HepG2 (cell line): ENCODE measurements at regions not wholly inside any gene's neighbourhood (a gene's known extent, or its start where the extent isn't known, plus 50 kb on each side); places are given as distances from the start of the nearest gene placed in this dataset.

Experiments used
- ATAC-seq: fragments of 200-7000 bp; cut with Tn5 transposase; 3 replicates; pipeline ENCODE4 v1.9.1; 2020; ENCODE audit warnings: mild to moderate bottlenecking, moderate library complexity
- BruUV-seq: library from RNA; stranded (reverse); fragments of 400-500 nt; replicated peaks from 2 replicates; lab custom pipeline; 2021; lab: Mats Ljungman, UMichigan
- CTCF ChIA-PET: fragments of 300-600 bp; formaldehyde crosslinking; extraction: SDS; loops from one replicate; lab custom pipeline; 2021; ENCODE audit warnings: low total read pairs, inconsistent platforms, low intra/inter-chr PET ratio; lab: Yijun Ruan, JAX
- POLR2A ChIA-PET: fragments of 350-600 bp; sonication (Branson Sonifier 250); formaldehyde crosslinking; loops from one replicate; lab custom pipeline; 2020; ENCODE audit warnings: antibody characterized with exemption, inconsistent platforms; lab: Yijun Ruan, JAX
- DNase-seq: peaks from one replicate; pipeline ENCODE4 v3.0.0-alpha.2; 2015; ENCODE audit warnings: low spot score
- FAIRE-seq: peaks from 3 replicates; lab custom pipeline; 2011; peaks lifted over from hg19 to GRCh38; lab: Jason Lieb, UNC
- H2AFZ ChIP-seq: one replicate; pipeline ENCODE4 v1.6.1; 2011; ENCODE audit warnings: low read length, inconsistent platforms
- H3K27ac ChIP-seq: fragments of 300-600 bp; 3 replicates; pipeline ENCODE4 v1.8.0; 2011; ENCODE audit warnings: mixed run types, mild to moderate bottlenecking, mixed read lengths, low read length, inconsistent platforms; ENCODE audit not compliant: insufficient read depth; ENCODE audit errors: extremely low read length
- H3K27me3 ChIP-seq, 2 experiments: fragments of 200-600 bp in 1 of 2; 2 replicates in 1 of 2; 3 replicates in 1 of 2; pipeline versions ENCODE4 v1.6.0 to v1.8.0; 2011; ENCODE audit warnings: low read length in 2 of 2, mild to moderate bottlenecking in 2 of 2, moderate library complexity in 2 of 2, inconsistent platforms in 1 of 2; ENCODE audit not compliant: insufficient read depth in 2 of 2, control insufficient read depth in 1 of 2
- H3K36me3 ChIP-seq, 2 experiments: fragments of 200-600 bp in 1 of 2; replicated peaks in 1 of 2; 2 replicates in 1 of 2; 3 replicates in 1 of 2; pipeline versions ENCODE4 v1.5.1 to v1.8.0; 2011; ENCODE audit warnings: low read length in 2 of 2, inconsistent platforms in 1 of 2; ENCODE audit not compliant: insufficient read depth in 2 of 2, control insufficient read depth in 1 of 2
- H3K4me1 ChIP-seq: 2 replicates; pipeline ENCODE4 v1.5.1; 2012; ENCODE audit warnings: low read length, inconsistent platforms; ENCODE audit not compliant: insufficient read depth
- H3K4me2 ChIP-seq: 2 replicates; pipeline ENCODE4 v1.6.0; 2011; ENCODE audit warnings: low read depth, low read length, inconsistent platforms
- H3K4me3 ChIP-seq, 3 experiments: fragments of 200-600 bp in 1 of 3; sonication (generic), shearing (Covaris generic) in 1 of 3; replicated peaks in 1 of 3; 2 replicates each; pipeline ENCODE4 v1.5.1; 2011 to 2016; ENCODE audit warnings: low read length in 3 of 3, inconsistent platforms in 2 of 3, low read depth in 2 of 3, mild to moderate bottlenecking in 2 of 3, control low read depth in 1 of 3, mixed read lengths in 1 of 3; ENCODE audit not compliant: insufficient read depth in 1 of 3
- H3K79me2 ChIP-seq: one replicate; pipeline ENCODE4 v1.6.1; 2011; ENCODE audit warnings: low read length, inconsistent platforms; ENCODE audit not compliant: insufficient read depth
- H3K9ac ChIP-seq: 2 replicates; pipeline ENCODE4 v1.6.0; 2011; ENCODE audit warnings: mild to moderate bottlenecking, low read depth, low read length, inconsistent platforms; ENCODE audit not compliant: insufficient read depth
- H3K9me3 ChIP-seq: 2 replicates; pipeline ENCODE4 v1.5.1; 2012; ENCODE audit warnings: mild to moderate bottlenecking, low read length
- H4K20me1 ChIP-seq: 2 replicates; pipeline ENCODE4 v1.6.0; 2011; ENCODE audit warnings: inconsistent platforms, mild to moderate bottlenecking, low read length, moderate library complexity; ENCODE audit not compliant: insufficient read depth
- ERF ChIP-seq: IDR thresholded peaks from 2 replicates; pipeline ENCODE4 v1.6.1; 2018; ENCODE audit warnings: missing biosample characterization, missing genetic modification reagents
- ETV6 ChIP-seq: sonication (generic); formaldehyde crosslinking; conservative IDR thresholded peaks from 2 replicates; pipeline ENCODE4 v1.4.0; 2020; ENCODE audit warnings: missing genetic modification reagents
- IKZF4 ChIP-seq: sonication (generic); formaldehyde crosslinking; IDR thresholded peaks from 2 replicates; pipeline ENCODE4 v1.5.1; 2020; ENCODE audit warnings: borderline replicate concordance, mild to moderate bottlenecking, low read depth, missing genetic modification reagents; ENCODE audit errors: not compliant biosample characterization
- NKX3-1 ChIP-seq: sonication (generic); formaldehyde crosslinking; IDR thresholded peaks from 2 replicates; pipeline ENCODE4 v1.5.0; 2020; ENCODE audit warnings: missing genetic modification reagents
- POLR2G ChIP-seq: fragments of 200-400 bp; formaldehyde crosslinking; IDR thresholded peaks from 2 replicates; pipeline ENCODE4 v1.6.1; 2018; ENCODE audit warnings: mild to moderate bottlenecking, low read depth, low read length, moderate library complexity
- ZNF530 ChIP-seq: sonication (generic); formaldehyde crosslinking; IDR thresholded peaks from 2 replicates; pipeline ENCODE4 v1.5.0; 2020; ENCODE audit warnings: low read depth, mild to moderate bottlenecking, missing genetic modification reagents
- ZNF670 ChIP-seq: sonication (generic); formaldehyde crosslinking; IDR thresholded peaks from 2 replicates; pipeline ENCODE4 v1.8.0; 2022; ENCODE audit warnings: mild to moderate bottlenecking, missing genetic modification reagents, borderline replicate concordance
- WGBS: methylation state at CpG from one replicate; pipeline ENCODE4 v1.1.6; 2017; ENCODE audit warnings: low lambda C conversion rate; 5-methylcytosine and 5-hydroxymethylcytosine counted together
- in situ Hi-C: cut with HindIII; loops from 2 replicates; pipeline ENCODE4 v1.10.0; 2017; ENCODE audit warnings: low pct_unique_long_range_greater_than_20kb; ENCODE audit not compliant: extremely low pct_ligation_motif_present
- intact Hi-C: fragments of 100-400 bp; cut with micrococcal nuclease; formaldehyde crosslinking; loops from one replicate; pipeline ENCODE4 v1.10.0; 2022; ENCODE audit not compliant: unreplicated experiment
- TF ChIP-seq, protein P1 (sequence below): IDR thresholded peaks from 2 replicates; pipeline ENCODE4 v1.6.1; 2016; ENCODE audit warnings: missing compliant biosample characterization, missing genetic modification reagents, borderline replicate concordance

DNA sequence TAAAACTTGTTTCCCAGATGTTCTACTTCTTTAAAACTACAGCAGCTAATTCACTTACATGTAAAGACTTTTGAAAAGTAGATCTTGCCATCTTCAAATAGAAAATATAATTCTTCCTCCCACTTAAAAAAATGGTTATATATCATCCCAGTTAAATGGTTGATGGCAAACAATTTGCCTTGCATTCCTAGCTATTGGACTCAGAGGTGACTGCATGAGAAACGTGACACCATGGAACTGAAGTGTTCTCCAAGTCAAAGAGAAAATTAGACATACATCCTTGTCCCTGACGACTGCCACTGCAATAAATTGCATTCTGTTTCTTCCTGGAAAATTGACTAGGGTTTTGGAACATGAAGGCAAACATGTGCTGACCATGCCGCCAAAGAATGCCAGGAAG, 95.0 kb upstream of the POM121L12 start (continued):
- no peak for TF ChIP-seq ZNF530 (CRISPR knock-in tag)
- TF ChIP-seq, all 625 proteins: peak for 0

DNA sequence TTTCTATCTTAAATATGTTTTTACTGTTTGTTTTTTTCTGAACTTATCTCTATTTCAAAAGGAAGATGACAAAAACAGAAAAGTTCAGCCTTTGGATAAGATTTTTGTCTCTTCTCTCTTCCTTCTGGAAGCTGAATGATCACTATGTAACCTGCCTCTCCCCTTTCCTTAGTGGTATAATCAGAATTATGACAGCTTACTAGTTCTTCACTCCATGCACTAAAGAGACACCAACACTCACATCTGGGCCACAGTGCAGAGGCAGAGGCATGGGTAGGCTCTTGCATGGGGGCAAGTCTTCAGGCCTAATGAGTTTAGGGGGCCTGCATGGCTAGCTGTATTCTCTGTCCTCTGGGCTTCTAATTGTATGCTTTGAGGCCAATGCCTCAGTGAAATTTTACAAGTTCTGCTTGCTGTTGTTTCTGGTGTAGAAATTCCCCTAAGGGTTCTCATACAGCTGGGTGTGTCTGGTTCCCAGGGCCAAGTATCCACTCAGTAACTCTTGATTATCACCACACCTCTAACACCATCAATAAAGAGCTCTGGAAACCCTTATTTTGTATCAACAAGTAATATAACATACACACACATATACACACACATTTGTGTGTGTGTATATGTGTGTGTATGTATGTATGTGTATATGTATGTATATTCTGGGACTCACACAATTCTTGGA, 96.8 kb upstream of the POM121L12 start:
- no peaks in the 10 kb centered on the region for H3K27me3 ChIP-seq
- no peak for TF ChIP-seq ETV6
- TF ChIP-seq, protein P1, sequence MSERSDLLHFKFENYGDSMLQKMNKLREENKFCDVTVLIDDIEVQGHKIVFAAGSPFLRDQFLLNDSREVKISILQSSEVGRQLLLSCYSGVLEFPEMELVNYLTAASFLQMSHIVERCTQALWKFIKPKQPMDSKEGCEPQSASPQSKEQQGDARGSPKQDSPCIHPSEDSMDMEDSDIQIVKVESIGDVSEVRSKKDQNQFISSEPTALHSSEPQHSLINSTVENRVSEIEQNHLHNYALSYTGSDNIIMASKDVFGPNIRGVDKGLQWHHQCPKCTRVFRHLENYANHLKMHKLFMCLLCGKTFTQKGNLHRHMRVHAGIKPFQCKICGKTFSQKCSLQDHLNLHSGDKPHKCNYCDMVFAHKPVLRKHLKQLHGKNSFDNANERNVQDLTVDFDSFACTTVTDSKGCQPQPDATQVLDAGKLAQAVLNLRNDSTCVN (CRISPR knock-in tag) = no peak
- TF ChIP-seq ZNF670 = no peak
- TF ChIP-seq POLR2G = no peak
- H2AFZ ChIP-seq = no peak overlapping the region
- ChIA-PET POLR2A (no interaction called here), CTCF (no interaction called here)
- no peak for DNase-seq
- ATAC-seq = no peak
- FAIRE-seq = no peak
- no peak overlapping the region for H3K9ac ChIP-seq
- H3K9me3 ChIP-seq = peaks cover 62% of the 10 kb centered on the region
- H3K79me2 ChIP-seq = no peaks in the 10 kb centered on the region
- H3K4me3 ChIP-seq = no peak overlapping the region
- no peaks in the 10 kb centered on the region for H4K20me1 ChIP-seq
- no peak overlapping the region for H3K27ac ChIP-seq
- no peak overlapping the region for H3K4me2 ChIP-seq
- intact Hi-C loops = no loop called here
- BruUV-seq = no TSS peak
- H3K4me1 ChIP-seq = no peaks in the 10 kb centered on the region
- in situ Hi-C loops = no loop called here
- H3K36me3 ChIP-seq = no peaks in the 10 kb centered on the region

DNA sequence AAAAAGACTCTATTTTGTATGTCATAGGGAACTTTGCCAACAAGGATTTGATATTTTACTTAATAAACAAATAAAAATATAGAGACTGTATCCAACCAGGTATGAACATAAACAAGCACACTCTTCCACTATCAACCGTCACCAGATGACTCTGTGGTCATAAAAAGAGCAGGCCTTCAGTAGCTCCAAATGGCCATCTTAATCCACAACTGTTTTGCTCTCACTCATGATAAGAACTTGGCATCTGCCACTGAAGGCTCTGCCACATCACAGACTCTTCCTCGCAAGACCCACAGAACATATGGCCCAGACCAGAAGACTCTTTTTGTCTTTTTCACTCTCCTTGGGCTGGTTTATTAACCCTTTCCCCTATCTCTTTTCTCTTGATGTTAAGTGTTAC, 98.7 kb upstream of the POM121L12 start:
- Histone ChIP-seq H3K9me3 (peaks cover 75% of the 10 kb centered on the region), H3K9ac (no peak overlapping the region), H3K27ac (no peak overlapping the region), H3K79me2 (no peaks in the 10 kb centered on the region), H3K4me2 (no peak overlapping the region), H2AFZ (no peak overlapping the region), H3K36me3 (no peaks in the 10 kb centered on the region), H3K4me3 (no peak overlapping the region), H3K4me1 (no peaks in the 10 kb centered on the region), H4K20me1 (no peaks in the 10 kb centered on the region), H3K27me3 (no peaks in the 10 kb centered on the region)
- in situ Hi-C loops = no loop called here
- ChIA-PET CTCF (no interaction called here), POLR2A (no interaction called here)
- no peak for DNase-seq
- FAIRE-seq = no peak
- intact Hi-C loops = no loop called here
- ATAC-seq = no peak
- TF ChIP-seq NKX3-1 (CRISPR knock-in tag) (no peak), ERF (CRISPR knock-in tag) (no peak), IKZF4 (CRISPR knock-in tag) (no peak)
- BruUV-seq = no TSS peak
- 0% methylated on average over 2 of the region's 2 CpGs for WGBS
